Endothelial cell (in vitro differentiated cells): ENCODE measurements at regions not wholly inside any gene's neighbourhood (a gene's known extent, or its start where the extent isn't known, plus 50 kb on each side); places are given as distances from the start of the nearest gene placed in this dataset.
"Not testable (repeated sequence)": the region's sequence is repeated elsewhere in the genome, so short reads cannot be mapped to it uniquely, and the experiment has no call there.

Experiments
- DNase-seq: peaks from one replicate; pipeline ENCODE4 v3.0.0; 2021; ENCODE audit warnings: low spot score
- H3K27ac Mint-ChIP-seq: one replicate; pipeline ENCODE4 v1.8.0; 2021; ENCODE audit warnings: mixed read lengths, inconsistent platforms; ENCODE audit not compliant: unreplicated experiment
- H3K27me3 Mint-ChIP-seq: one replicate; pipeline ENCODE4 v1.8.0; 2021; ENCODE audit warnings: mild to moderate bottlenecking, moderate library complexity, mixed read lengths, inconsistent platforms; ENCODE audit not compliant: unreplicated experiment
- H3K36me3 Mint-ChIP-seq: one replicate; pipeline ENCODE4 v1.8.0; 2021; ENCODE audit warnings: mild to moderate bottlenecking, low read depth, mixed read lengths, inconsistent platforms; ENCODE audit not compliant: unreplicated experiment
- H3K4me1 Mint-ChIP-seq: one replicate; pipeline ENCODE4 v1.8.0; 2021; ENCODE audit warnings: mild to moderate bottlenecking, mixed read lengths, inconsistent platforms; ENCODE audit not compliant: unreplicated experiment
- H3K4me3 Mint-ChIP-seq: one replicate; pipeline ENCODE4 v1.8.0; 2021; ENCODE audit warnings: mild to moderate bottlenecking, mixed read lengths, inconsistent platforms; ENCODE audit not compliant: unreplicated experiment
- H3K9me3 Mint-ChIP-seq: one replicate; pipeline ENCODE4 v1.8.0; 2021; ENCODE audit warnings: mixed read lengths, inconsistent platforms; ENCODE audit not compliant: unreplicated experiment
- CTCF ChIP-seq: fragments of 200-600 bp; sonication (generic); IDR thresholded peaks from one replicate; pipeline ENCODE4 v1.5.0; 2021; ENCODE audit warnings: antibody characterized with exemption; ENCODE audit not compliant: unreplicated experiment

- no peaks in the 10 kb centered on the region for H3K36me3 Mint-ChIP-seq
- TF ChIP-seq CTCF, result no peak
- H3K4me1 Mint-ChIP-seq, result no peaks in the 10 kb centered on the region
- H3K9me3 Mint-ChIP-seq, result no peaks in the 10 kb centered on the region
- no peak for DNase-seq
- H3K27me3 Mint-ChIP-seq, result peaks cover 4% of the 10 kb centered on the region
- H3K27ac Mint-ChIP-seq, result no peak overlapping the region
- no peak overlapping the region for H3K4me3 Mint-ChIP-seq
Observed at GRCh38 chr22:49392841-49393510, 434.7 kb downstream of the BRD1 start.

GRCh38 chr22:49392247-49392646, 435.4 kb downstream of the BRD1 start:
- Mint-ChIP-seq H3K36me3 (no peaks in the 10 kb centered on the region), H3K9me3 (no peaks in the 10 kb centered on the region), H3K4me3 (no peak overlapping the region), H3K4me1 (no peaks in the 10 kb centered on the region), H3K27ac (no peak overlapping the region), H3K27me3 (peaks cover 1% of the 10 kb centered on the region)
- DNase-seq, result no peak
- TF ChIP-seq CTCF, result no peak

GRCh38 chr22:49391436-49391835, 436.2 kb downstream of the BRD1 start:
- Mint-ChIP-seq H3K4me1 (no peaks in the 10 kb centered on the region), H3K4me3 (no peak overlapping the region), H3K9me3 (no peaks in the 10 kb centered on the region), H3K36me3 (no peaks in the 10 kb centered on the region), H3K27me3 (peaks cover 1% of the 10 kb centered on the region), H3K27ac (no peak overlapping the region)
- no peak for TF ChIP-seq CTCF
- no peak for DNase-seq

- Mint-ChIP-seq H3K36me3 (no peaks in the 10 kb centered on the region), H3K27me3 (peaks cover 1% of the 10 kb centered on the region), H3K4me1 (no peaks in the 10 kb centered on the region), H3K9me3 (no peaks in the 10 kb centered on the region), H3K27ac (no peak overlapping the region), H3K4me3 (no peak overlapping the region)
- DNase-seq, result no peak
- no peak for TF ChIP-seq CTCF
Observed at GRCh38 chr22:49390954-49391353, 436.7 kb downstream of the BRD1 start.

GRCh38 chr22:49383909-49384308, 443.8 kb downstream of the BRD1 start:
- H3K27ac Mint-ChIP-seq, H3K27me3 Mint-ChIP-seq, H3K9me3 Mint-ChIP-seq, DNase-seq, H3K4me1 Mint-ChIP-seq, H3K36me3 Mint-ChIP-seq, H3K4me3 Mint-ChIP-seq: not testable (repeated sequence)
